Stimulated activated naive CD4-positive, alpha-beta T cell (primary cell): ENCODE measurements at regions not wholly inside any gene's neighbourhood (a gene's known extent, or its start where the extent isn't known, plus 50 kb on each side); places are given as distances from the start of the nearest gene placed in this dataset.
"Not testable (repeated sequence)": the region's sequence is repeated elsewhere in the genome, so short reads cannot be mapped to it uniquely, and the experiment has no call there.

Experiments
- DNase-seq, 6 experiments: peaks; one replicate each; lab custom pipeline; 2025; lab: John Stamatoyannopoulos, UW

GRCh38 chr20:1752045-1752444, 94.5 kb upstream of the SIRPG start:
- DNase-seq = no peak

GRCh38 chr20:1748777-1749176, 91.2 kb upstream of the SIRPG start:
- DNase-seq = no peak

- no peak for DNase-seq
Observed at GRCh38 chr20:1747953-1748577, 90.5 kb upstream of the SIRPG start.

- not testable (repeated sequence) for DNase-seq
Observed at GRCh38 chr20:1742049-1742434, 84.5 kb upstream of the SIRPG start.

GRCh38 chr20:1741309-1742048, 83.9 kb upstream of the SIRPG start:
- DNase-seq = no peak

GRCh38 chr20:1737134-1737533, 79.6 kb upstream of the SIRPG start:
- DNase-seq = no peak

GRCh38 chr20:1735417-1736089, 78.0 kb upstream of the SIRPG start:
- no peak for DNase-seq

- DNase-seq = peak in 5 of 6 experiments; percentile 12 to 47 (median 14)
Observed at GRCh38 chr20:1734269-1734858, 76.8 kb upstream of the SIRPG start.

GRCh38 chr20:1731828-1732375, 74.3 kb upstream of the SIRPG start:
- peak in 4 of 6 experiments; percentile 9 to 58 (median 46) for DNase-seq

GRCh38 chr20:1730981-1731711, 73.6 kb upstream of the SIRPG start:
- DNase-seq = peak in 4 of 6 experiments; percentile 7 to 58 (median 28)

GRCh38 chr20:1727303-1727702, 69.7 kb upstream of the SIRPG start:
- not testable (repeated sequence) for DNase-seq

GRCh38 chr20:1724901-1725300, 67.3 kb upstream of the SIRPG start:
- no peak for DNase-seq

- DNase-seq = no peak
Observed at GRCh38 chr20:1722513-1723050, 65.0 kb upstream of the SIRPG start.

- no peak for DNase-seq
Observed at GRCh38 chr20:1721687-1722512, 64.3 kb upstream of the SIRPG start.

GRCh38 chr20:1720845-1721475, 63.4 kb upstream of the SIRPG start:
- no peak for DNase-seq

GRCh38 chr20:1720226-1720625, 62.6 kb upstream of the SIRPG start:
- DNase-seq = no peak

- no peak for DNase-seq
Observed at GRCh38 chr20:1718604-1719384, 61.2 kb upstream of the SIRPG start.

GRCh38 chr20:1712634-1713624, 55.4 kb upstream of the SIRPG start:
- DNase-seq = no peak
